Left ventricle myocardium inferior (tissue), 1 donor: ENCODE measurements at regions not wholly inside any gene's neighbourhood (a gene's known extent, or its start where the extent isn't known, plus 50 kb on each side); places are given as distances from the start of the nearest gene placed in this dataset.
"Not testable (repeated sequence)": the region's sequence is repeated elsewhere in the genome, so short reads cannot be mapped to it uniquely, and the experiment has no call there.

Source experiments
- DNase-seq: peaks from one replicate; pipeline ENCODE4 v3.0.0-alpha.2; 2020
- H3K27ac ChIP-seq: fragments of 200-600 bp; replicated peaks from 2 replicates; pipeline ENCODE4 v1.8.0; 2021
- H3K27me3 ChIP-seq: fragments of 200-600 bp; 2 replicates; pipeline ENCODE4 v1.8.0; 2021; ENCODE audit warnings: low read depth
- H3K36me3 ChIP-seq: fragments of 200-600 bp; 2 replicates; pipeline ENCODE4 v1.8.0; 2021
- H3K4me1 ChIP-seq: fragments of 200-600 bp; 2 replicates; pipeline ENCODE4 v1.8.0; 2021
- H3K4me3 ChIP-seq: fragments of 200-600 bp; 2 replicates; pipeline ENCODE4 v1.8.0; 2021; ENCODE audit warnings: mild to moderate bottlenecking, moderate library complexity
- H3K9me3 ChIP-seq: fragments of 200-600 bp; replicated peaks from 2 replicates; pipeline ENCODE4 v1.8.0; 2021
- intact Hi-C: fragments of 100-400 bp; cut with micrococcal nuclease; formaldehyde crosslinking; loops from one replicate; pipeline ENCODE4 v1.11.0; 2022
- donor health status: DM: no; HTN: yes; CAD: no; lungs with severe emphysema.

DNA sequence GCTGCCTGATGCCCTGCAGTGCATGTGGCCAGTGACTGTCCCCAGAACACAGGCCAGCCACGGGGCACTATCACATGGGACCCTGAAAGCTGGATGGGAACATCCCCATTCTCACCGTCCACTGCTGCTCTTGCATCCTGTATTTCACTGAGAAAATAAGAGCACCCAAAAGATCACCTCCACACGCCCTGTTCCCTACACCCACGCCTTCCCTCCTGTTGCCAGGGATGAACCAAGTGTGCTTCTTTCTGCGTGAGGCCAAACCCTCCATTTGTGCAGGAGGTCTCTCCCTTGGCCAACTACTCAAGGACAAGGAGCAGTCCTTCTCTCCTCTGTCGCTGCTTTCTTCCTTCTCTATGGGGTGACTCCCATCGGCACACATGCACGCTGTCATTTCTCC is 118.3 kb downstream of the LRRC37A3 start:
- H3K27me3 ChIP-seq, H3K9me3 ChIP-seq, DNase-seq, H3K4me1 ChIP-seq, H3K4me3 ChIP-seq, intact Hi-C loops, H3K27ac ChIP-seq: not testable (repeated sequence)
- peaks cover 35% of the 10 kb centered on the region for H3K36me3 ChIP-seq

DNA sequence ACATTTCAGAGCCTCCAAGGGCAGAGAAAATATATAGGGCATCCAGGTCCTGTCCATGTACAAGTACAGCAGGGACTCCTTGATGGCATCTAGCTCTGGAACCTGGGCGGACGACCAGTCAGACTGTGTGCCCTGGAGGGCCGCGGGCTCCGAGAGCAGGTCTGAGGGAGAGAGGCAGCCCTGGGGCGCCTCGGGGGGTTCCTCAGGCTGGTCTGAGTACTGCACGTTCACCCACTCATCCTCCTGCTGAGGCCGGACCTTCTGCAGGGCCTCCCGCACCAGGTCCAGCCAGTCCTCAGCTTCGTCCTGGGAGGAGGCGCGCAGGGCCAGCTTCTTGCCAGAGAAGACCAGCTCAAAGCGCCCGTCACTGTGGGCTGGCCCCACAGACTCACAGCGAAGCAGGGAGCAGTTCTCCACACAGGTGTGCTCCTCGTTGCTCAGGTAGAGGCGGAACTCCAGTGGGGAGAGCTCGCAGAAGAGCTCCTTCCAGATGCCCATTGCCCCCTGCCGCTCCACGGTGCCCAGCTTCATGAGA is 118.8 kb downstream of the LRRC37A3 start:
- H3K4me3 ChIP-seq, H3K4me1 ChIP-seq, H3K27ac ChIP-seq, DNase-seq, H3K9me3 ChIP-seq, intact Hi-C loops, H3K27me3 ChIP-seq: not testable (repeated sequence)
- H3K36me3 ChIP-seq: peaks cover 35% of the 10 kb centered on the region

DNA sequence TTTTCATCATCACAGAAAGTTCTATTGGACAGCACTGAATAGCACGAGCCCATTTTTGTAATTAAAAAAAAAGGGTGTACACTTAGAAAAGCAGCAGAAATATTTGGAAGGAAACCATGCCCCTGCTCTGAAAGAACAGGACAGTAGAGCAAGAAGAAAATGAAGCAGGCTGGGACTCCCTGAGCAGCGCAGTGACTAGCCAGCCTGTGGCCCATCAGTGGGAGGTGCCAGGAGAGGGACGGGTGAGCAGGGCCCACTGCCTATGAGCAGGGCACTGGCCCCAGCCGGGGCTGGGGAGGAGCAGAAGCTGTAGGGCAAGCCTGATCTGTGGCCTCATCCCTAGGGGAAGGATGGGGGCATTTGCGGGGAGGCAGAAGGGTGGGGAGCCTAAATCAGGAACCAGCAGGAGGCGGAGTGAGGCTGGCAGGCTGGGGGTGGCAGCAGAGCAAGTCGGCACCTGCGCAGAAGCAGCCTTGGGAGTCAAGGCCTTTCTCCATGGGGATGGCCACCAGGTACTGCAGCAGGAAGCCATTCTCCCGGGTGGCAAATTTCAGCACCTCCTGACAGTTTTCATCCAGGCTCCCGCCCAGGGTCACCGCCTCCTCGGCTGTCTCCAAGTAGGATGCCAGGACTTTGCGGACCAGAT is 119.6 kb downstream of the LRRC37A3 start:
- H3K27me3 ChIP-seq, intact Hi-C loops, H3K27ac ChIP-seq, H3K9me3 ChIP-seq, H3K4me1 ChIP-seq, DNase-seq, H3K4me3 ChIP-seq: not testable (repeated sequence)
- H3K36me3 ChIP-seq: peaks cover 42% of the 10 kb centered on the region

DNA sequence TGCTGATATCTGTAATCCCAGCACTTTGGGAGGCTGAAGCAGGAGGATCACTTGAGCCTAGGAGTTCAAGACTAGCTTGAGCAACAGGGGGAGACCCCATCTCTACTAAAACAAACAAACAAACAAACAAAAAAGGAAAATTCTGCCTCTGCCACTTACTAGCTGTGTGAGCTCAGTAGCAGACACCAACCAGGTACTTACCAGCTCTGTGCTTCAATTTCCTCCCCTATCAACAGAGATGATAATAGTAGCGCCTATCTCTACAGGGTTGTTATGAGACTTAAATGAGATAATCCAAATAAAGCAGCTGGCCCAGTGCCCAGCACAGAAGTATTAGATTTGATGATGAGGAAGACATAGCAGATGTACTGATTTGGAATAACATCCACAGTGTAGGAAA is 120.3 kb downstream of the LRRC37A3 start:
- DNase-seq, intact Hi-C loops, H3K4me3 ChIP-seq, H3K27ac ChIP-seq, H3K9me3 ChIP-seq, H3K4me1 ChIP-seq, H3K27me3 ChIP-seq: not testable (repeated sequence)
- peaks cover 49% of the 10 kb centered on the region for H3K36me3 ChIP-seq

DNA sequence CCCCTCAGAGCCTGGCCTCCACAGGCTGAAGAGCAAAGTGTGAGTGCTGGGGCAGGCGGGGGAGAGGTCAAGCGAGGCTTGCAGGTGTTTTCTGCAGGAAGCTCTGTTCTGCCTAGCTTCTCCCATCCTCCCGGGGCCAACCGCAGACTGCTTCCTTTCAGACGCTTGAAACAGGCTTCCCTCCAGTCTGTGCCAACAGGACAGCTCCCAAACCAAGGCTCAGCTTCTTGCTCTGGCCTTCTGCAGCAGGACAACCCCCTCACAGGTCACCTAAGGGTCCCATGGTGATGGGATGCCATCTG is 120.8 kb downstream of the LRRC37A3 start:
- H3K9me3 ChIP-seq, intact Hi-C loops, H3K4me1 ChIP-seq, H3K27ac ChIP-seq, H3K4me3 ChIP-seq, DNase-seq, H3K27me3 ChIP-seq: not testable (repeated sequence)
- peaks cover 48% of the 10 kb centered on the region for H3K36me3 ChIP-seq

DNA sequence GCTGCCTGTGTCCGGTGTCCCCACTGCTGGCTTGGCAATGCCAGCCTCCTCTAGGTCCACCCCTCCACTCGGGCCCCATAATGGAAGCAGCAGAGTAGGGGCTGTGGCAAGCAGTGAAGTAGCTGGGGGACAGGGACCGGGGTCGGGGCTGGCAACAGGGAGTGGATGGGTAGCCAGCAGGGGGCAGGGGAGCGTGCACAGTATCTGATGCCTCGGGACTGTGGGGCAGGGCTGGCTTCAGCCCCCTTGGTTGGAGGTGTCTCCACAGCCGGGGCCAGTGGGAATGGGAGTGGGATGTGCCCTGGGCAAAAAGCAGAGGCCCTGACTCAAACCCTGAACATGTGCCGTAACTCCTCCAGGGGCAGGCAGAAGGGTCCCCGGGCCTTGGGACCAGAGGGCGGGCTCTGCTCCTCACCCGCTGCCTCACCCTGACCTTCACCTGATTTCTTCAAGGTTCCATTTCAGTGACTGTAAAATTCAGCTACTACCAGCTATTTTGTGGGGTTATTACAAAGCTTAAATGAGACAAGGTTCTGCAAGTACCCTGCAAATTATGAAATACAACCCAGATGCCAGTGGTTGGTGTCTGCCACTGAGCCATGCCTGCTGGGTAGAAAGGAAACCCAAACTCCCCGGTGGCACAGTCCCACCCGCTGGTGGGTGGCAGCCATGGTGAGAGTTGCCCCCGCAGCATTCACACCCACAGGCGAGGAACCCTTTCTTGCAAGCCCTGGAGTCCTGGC is 121.4 kb downstream of the LRRC37A3 start:
- H3K4me3 ChIP-seq, H3K4me1 ChIP-seq, H3K27me3 ChIP-seq, H3K9me3 ChIP-seq, H3K27ac ChIP-seq, DNase-seq, intact Hi-C loops: not testable (repeated sequence)
- peaks cover 43% of the 10 kb centered on the region for H3K36me3 ChIP-seq

DNA sequence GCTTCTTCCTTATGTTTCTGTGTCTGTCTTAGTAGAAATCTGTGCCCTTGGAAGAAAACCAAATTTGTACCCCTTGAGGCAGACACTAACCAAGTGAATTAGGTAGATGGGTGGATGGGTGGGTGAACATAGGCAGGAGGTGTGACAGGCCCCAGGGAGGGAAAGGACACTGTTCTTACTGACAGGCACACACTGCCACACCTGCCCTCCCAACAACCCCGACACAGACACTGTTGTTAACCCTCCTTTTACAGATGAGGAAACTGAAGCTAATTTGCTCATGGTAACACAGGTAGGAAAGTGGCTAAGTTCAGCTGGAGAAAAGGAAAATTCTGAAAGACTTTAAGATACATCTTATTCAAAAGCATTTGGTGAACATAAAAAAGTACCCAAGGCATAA is 123.9 kb downstream of the LRRC37A3 start:
- H3K4me1 ChIP-seq: peaks cover 17% of the 10 kb centered on the region
- H3K9me3 ChIP-seq, DNase-seq, H3K27ac ChIP-seq, H3K4me3 ChIP-seq, H3K27me3 ChIP-seq, intact Hi-C loops: not testable (repeated sequence)
- peaks cover 48% of the 10 kb centered on the region for H3K36me3 ChIP-seq

DNA sequence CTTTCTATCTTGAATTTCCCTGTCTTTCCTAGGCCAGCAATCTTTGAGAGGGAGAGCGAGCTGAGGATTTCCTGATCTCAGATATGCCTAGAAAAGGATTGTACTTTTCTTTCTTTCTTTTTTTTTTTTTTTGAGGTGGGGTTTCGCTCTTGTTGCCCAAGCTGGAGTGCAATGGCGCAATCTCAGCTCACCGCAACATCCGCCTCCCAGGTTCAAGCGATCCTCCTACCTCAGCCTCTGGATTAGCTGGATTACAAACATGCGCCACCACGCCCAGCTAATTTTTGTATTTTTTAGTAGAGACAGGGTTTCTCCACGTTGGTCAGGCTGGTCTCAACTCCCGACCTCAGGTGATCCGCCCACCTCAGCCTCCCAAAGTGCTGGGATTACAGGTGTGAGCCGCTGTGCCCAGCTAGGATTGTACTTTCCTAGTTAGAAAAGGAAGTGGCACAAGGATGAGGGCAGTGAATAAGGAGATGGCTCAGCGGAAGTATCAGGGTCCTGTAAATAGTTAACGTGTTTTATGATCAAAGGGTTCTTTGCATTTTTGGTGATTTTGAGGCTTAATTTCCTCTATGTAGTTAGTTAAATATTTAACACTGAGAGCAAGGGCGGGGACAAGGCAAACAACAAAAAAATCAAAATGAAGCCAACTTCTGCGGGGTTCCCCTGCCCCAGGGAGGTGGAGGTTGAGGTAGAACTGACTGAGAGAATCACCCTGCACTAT is 124.6 kb downstream of the LRRC37A3 start:
- H3K9me3 ChIP-seq, intact Hi-C loops, H3K4me3 ChIP-seq, H3K27me3 ChIP-seq, DNase-seq: not testable (repeated sequence)
- Histone ChIP-seq H3K36me3 (peaks cover 44% of the 10 kb centered on the region), H3K4me1 (peaks cover 17% of the 10 kb centered on the region), H3K27ac (peak overlapping the region; percentile 70)

DNA sequence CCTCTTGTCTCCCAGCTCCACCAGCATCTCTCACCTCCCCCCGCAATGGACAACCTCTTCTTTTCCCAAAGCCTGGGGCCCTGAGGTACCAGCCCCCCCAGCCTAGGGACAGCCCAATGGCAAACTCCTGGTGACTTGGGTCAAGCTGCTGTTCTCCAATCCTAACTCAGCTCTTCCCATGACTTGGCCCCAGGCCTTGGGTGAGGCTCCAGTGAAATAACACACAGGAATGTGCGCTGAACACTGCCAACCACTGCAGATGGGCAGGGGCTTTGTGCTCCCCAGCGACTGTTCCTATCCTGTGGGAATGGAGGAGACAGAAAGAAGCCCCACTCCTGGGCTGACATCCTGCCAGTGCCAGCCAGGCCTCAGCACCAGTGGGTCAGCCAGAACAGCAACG is 125.2 kb downstream of the LRRC37A3 start:
- intact Hi-C loops, DNase-seq, H3K9me3 ChIP-seq, H3K4me3 ChIP-seq, H3K27me3 ChIP-seq: not testable (repeated sequence)
- Histone ChIP-seq H3K27ac (peak overlapping the region; percentile 70), H3K36me3 (peaks cover 41% of the 10 kb centered on the region), H3K4me1 (peaks cover 17% of the 10 kb centered on the region)

DNA sequence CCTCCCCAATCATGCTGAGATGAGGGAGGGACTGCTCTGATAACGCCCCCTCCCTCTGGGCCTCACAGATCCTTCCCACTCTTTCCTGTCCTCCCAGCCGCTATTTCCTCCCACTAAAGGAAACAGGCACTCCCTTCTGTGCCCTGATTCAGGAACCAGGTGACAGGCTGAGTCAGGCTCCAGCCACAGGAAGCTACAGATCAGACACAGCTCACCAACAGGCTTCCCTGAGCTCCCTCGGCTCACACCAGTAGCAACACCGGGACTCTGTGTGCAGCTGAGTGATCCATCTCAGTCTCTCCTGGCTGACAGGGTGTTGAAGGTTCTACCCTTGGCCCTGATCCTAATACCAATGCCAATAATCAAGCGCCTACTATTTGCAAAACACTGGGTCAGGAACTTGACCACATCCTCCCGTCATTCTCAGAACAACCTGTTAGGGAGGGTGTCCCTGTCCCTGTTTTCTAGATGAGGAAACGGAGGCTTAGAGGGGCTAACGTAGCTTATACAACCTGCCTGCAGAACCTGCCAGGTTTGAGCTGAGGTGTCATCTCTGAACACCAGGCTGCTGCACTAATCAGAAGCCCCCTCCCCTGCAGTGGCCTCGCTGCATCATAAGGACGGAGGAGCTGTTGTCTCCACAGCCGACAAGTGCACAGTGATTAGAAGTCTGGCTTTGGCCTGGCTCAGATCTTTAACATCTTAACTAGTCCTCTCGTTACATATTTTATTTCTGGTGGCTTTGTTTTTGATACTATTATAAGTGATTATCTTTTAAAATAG is 126.3 kb downstream of the LRRC37A3 start:
- H3K27me3 ChIP-seq, intact Hi-C loops, DNase-seq, H3K9me3 ChIP-seq, H3K4me3 ChIP-seq: not testable (repeated sequence)
- Histone ChIP-seq H3K4me1 (peaks cover 17% of the 10 kb centered on the region), H3K27ac (peak overlapping the region; percentile 70), H3K36me3 (peaks cover 35% of the 10 kb centered on the region)

DNA sequence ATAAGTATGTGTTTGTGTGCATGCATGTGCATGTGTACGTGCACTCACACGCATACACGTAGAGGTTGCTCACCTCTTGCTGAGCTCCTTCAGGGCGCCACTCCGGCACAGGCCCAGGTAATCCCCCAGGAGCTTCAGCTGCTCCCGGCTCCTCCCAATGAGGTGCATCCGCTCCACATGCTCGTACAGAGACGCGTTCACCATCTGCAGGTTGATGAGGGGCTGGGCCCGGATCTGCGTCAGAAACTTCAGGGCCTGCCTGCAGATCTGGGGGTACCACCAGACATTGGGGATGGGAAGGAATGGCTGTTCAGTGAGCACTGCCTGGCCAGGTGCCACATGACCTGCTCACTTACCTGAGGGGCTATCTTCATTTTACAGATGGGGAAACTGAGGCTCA is 127.0 kb downstream of the LRRC37A3 start:
- H3K9me3 ChIP-seq, H3K4me3 ChIP-seq, H3K27me3 ChIP-seq, DNase-seq, intact Hi-C loops: not testable (repeated sequence)
- Histone ChIP-seq H3K27ac (peak overlapping the region; percentile 70), H3K36me3 (peaks cover 41% of the 10 kb centered on the region), H3K4me1 (peaks cover 17% of the 10 kb centered on the region)

DNA sequence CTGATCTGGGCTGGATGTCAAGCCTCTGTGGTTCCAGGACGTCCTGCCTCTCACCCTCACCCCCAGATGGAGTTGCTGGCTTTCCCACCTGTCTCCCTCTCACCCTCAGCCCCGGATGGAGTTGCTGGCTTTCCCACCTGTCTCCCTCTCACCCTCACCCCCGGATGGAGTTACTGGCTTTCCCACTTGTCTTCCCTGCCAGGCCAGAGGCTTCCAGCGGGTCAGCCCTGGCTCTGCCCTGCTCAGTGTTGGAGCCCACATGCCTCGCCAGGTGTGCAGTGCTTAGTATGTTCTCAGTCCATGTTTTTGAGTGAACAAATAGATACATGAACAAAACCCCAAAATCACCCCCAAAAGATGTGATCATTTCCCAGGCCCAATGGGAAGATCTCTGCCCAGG is 127.6 kb downstream of the LRRC37A3 start:
- DNase-seq, intact Hi-C loops, H3K9me3 ChIP-seq, H3K27me3 ChIP-seq, H3K27ac ChIP-seq, H3K4me3 ChIP-seq: not testable (repeated sequence)
- Histone ChIP-seq H3K36me3 (peaks cover 43% of the 10 kb centered on the region), H3K4me1 (peaks cover 17% of the 10 kb centered on the region)

DNA sequence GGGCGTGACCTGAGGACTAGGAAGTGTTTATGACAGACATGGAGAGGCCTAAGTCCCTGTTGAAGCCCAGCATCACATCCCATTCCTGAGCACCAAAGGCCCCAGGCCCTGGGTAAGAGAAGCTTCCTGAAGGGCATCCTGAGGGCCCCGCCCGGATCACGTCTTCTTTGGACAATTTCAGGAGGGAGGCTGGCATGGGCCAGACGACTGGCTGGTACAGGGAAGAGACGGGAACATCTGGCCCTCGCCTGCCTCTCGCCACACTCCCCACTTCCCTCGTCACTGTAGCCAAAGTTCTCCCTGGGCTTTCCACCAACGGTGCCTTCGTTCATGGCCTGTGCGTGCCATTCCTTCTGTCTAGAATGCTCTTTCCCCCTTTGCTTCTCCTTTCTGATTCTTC is 128.1 kb downstream of the LRRC37A3 start:
- intact Hi-C loops, H3K4me3 ChIP-seq, DNase-seq, H3K9me3 ChIP-seq, H3K27ac ChIP-seq: not testable (repeated sequence)
- H3K4me1 ChIP-seq: peaks cover 17% of the 10 kb centered on the region
- peaks cover 12% of the 10 kb centered on the region for H3K27me3 ChIP-seq
- H3K36me3 ChIP-seq: peaks cover 47% of the 10 kb centered on the region
